PC-3 (cell line): ENCODE measurements at regions not wholly inside any gene's neighbourhood (a gene's known extent, or its start where the extent isn't known, plus 50 kb on each side); places are given as distances from the start of the nearest gene placed in this dataset.

Experiments
- ATAC-seq: fragments of 200-7000 bp; cut with Tn5 transposase; 2 replicates; pipeline ENCODE4 v1.9.1; 2020; ENCODE audit warnings: mild to moderate bottlenecking, moderate library complexity
- BruUV-seq: library from RNA; stranded (reverse); fragments of 400-500 nt; replicated peaks from 2 replicates; lab custom pipeline; 2021; lab: Mats Ljungman, UMichigan
- CTCF ChIA-PET: fragments of 300-600 bp; sonication (Branson Sonifier 250); formaldehyde crosslinking; loops from one replicate; lab custom pipeline; 2022; ENCODE audit warnings: antibody characterized with exemption; lab: Charles Lee
- POLR2A ChIA-PET: fragments of 300-600 bp; sonication (Branson Sonifier 250); formaldehyde crosslinking; loops from one replicate; lab custom pipeline; 2022; ENCODE audit warnings: antibody characterized with exemption; ENCODE audit not compliant: unreplicated experiment; lab: Charles Lee
- DNase-seq: peaks from one replicate; pipeline ENCODE4 v3.0.0-alpha.2; 2015
- H2AFZ ChIP-seq: fragments of 300-600 bp; sonication (generic); 2 replicates; pipeline ENCODE4 v1.6.0; 2016; ENCODE audit warnings: antibody characterized with exemption, low read length
- H3F3A ChIP-seq: fragments of 300-600 bp; sonication (generic); one replicate; pipeline ENCODE4 v1.6.0; 2017; ENCODE audit warnings: antibody characterized with exemption, low read length, control low read depth, mild to moderate bottlenecking; ENCODE audit not compliant: unreplicated experiment
- H3K27ac ChIP-seq: fragments of 300-600 bp; sonication (generic); 2 replicates; pipeline ENCODE4 v1.5.1; 2016; ENCODE audit warnings: mild to moderate bottlenecking, low read length
- H3K27me3 ChIP-seq: fragments of 300-600 bp; sonication (generic); 2 replicates; pipeline ENCODE4 v1.6.1; 2016; ENCODE audit warnings: low read length, mixed read lengths
- H3K36me3 ChIP-seq: fragments of 300-600 bp; sonication (generic); 2 replicates; pipeline ENCODE4 v1.6.1; 2016; ENCODE audit warnings: low read depth, mixed run types, low read length, mixed read lengths
- H3K4me1 ChIP-seq: fragments of 300-600 bp; sonication (generic); 2 replicates; pipeline ENCODE4 v1.5.1; 2016; ENCODE audit warnings: low read length; ENCODE audit not compliant: insufficient read depth
- H3K4me2 ChIP-seq: fragments of 300-600 bp; sonication (generic); 2 replicates; pipeline ENCODE4 v1.6.0; 2016; ENCODE audit warnings: low read length
- H3K4me3 ChIP-seq: fragments of 300-600 bp; sonication (generic); 2 replicates; pipeline ENCODE4 v1.5.1; 2016; ENCODE audit warnings: mild to moderate bottlenecking, low read length, mixed read lengths
- H3K79me2 ChIP-seq: fragments of 300-600 bp; sonication (generic); 2 replicates; pipeline ENCODE4 v1.6.1; 2017; ENCODE audit warnings: low read length, mixed read lengths
- H3K9ac ChIP-seq: fragments of 300-600 bp; sonication (generic); 2 replicates; pipeline ENCODE4 v1.6.0; 2016; ENCODE audit warnings: mild to moderate bottlenecking, low read length
- H3K9me2 ChIP-seq: fragments of 300-600 bp; sonication (generic); replicated peaks from 2 replicates; pipeline ENCODE4 v1.6.1; 2016; ENCODE audit warnings: mixed run types, low read length, mixed read lengths
- H3K9me3 ChIP-seq: fragments of 300-600 bp; sonication (generic); 2 replicates; pipeline ENCODE4 v1.6.1; 2016; ENCODE audit warnings: low read length, mixed read lengths
- H4K20me1 ChIP-seq: fragments of 300-600 bp; sonication (generic); 2 replicates; pipeline ENCODE4 v1.6.1; 2016; ENCODE audit warnings: low read length, mixed read lengths
- CTCF ChIP-seq: fragments of 300-600 bp; sonication (generic); conservative IDR thresholded peaks from 2 replicates; pipeline ENCODE4 v1.5.1; 2017; ENCODE audit warnings: antibody characterized with exemption, low read depth, mild to moderate bottlenecking, low read length
- EZH2 ChIP-seq: fragments of 300-600 bp; sonication (generic); IDR thresholded peaks from one replicate; pipeline ENCODE4 v1.6.1; 2017; ENCODE audit warnings: antibody characterized with exemption, mild to moderate bottlenecking, low read length; ENCODE audit not compliant: unreplicated experiment
- EZH2phosphoT487 ChIP-seq: fragments of 300-600 bp; sonication (generic); IDR thresholded peaks from 2 replicates; pipeline ENCODE4 v1.6.1; 2018; ENCODE audit warnings: mild to moderate bottlenecking, antibody characterized with exemption, low read length, borderline replicate concordance
- intact Hi-C: fragments of 100-400 bp; cut with micrococcal nuclease; formaldehyde crosslinking; loops from 2 replicates; pipeline ENCODE4 v1.9.0; 2023

- intact Hi-C loops, result no loop called here
- POLR2A ChIA-PET, result no interaction called here
- Histone ChIP-seq H3F3A (no peaks in the 10 kb centered on the region), H3K4me2 (no peak overlapping the region), H3K79me2 (no peaks in the 10 kb centered on the region), H3K27ac (no peak overlapping the region), H3K4me1 (no peaks in the 10 kb centered on the region), H3K36me3 (no peaks in the 10 kb centered on the region), H3K9me3 (no peaks in the 10 kb centered on the region), H3K9ac (no peak overlapping the region), H3K9me2 (no peaks in the 10 kb centered on the region; the same call in 1 of the 2 replicates), H3K4me3 (no peak overlapping the region), H2AFZ (no peak overlapping the region), H4K20me1 (no peaks in the 10 kb centered on the region), H3K27me3 (no peaks in the 10 kb centered on the region)
- CTCF ChIA-PET, result interaction anchor here (0.5 kb wide), 1 partner anchor 140 kb away, joined by 4 read pairs; no protein-coding TSS in a partner anchor
- DNase-seq (no peak), ATAC-seq (no peak)
- TF ChIP-seq EZH2phosphoT487 (no peak), CTCF (no peak), EZH2 (no peak)
- no TSS peak for BruUV-seq
Observed at GRCh38 chr5:19143935-19144334, 844.1 kb downstream of the CDH18 start.

- Histone ChIP-seq H3K36me3 (no peaks in the 10 kb centered on the region), H3K9ac (no peak overlapping the region), H4K20me1 (no peaks in the 10 kb centered on the region), H3K9me3 (no peaks in the 10 kb centered on the region), H3K79me2 (no peaks in the 10 kb centered on the region), H3K9me2 (no peaks in the 10 kb centered on the region), H3F3A (no peaks in the 10 kb centered on the region), H3K4me2 (no peak overlapping the region), H3K4me1 (no peaks in the 10 kb centered on the region), H2AFZ (no peak overlapping the region), H3K4me3 (no peak overlapping the region), H3K27me3 (no peaks in the 10 kb centered on the region), H3K27ac (no peak overlapping the region)
- BruUV-seq, result no TSS peak
- no peak for ATAC-seq
- TF ChIP-seq CTCF (no peak), EZH2phosphoT487 (no peak), EZH2 (no peak)
- CTCF ChIA-PET, result no interaction called here
- DNase-seq, result no peak
- POLR2A ChIA-PET, result no interaction called here
- intact Hi-C loops, result no loop called here
Observed at GRCh38 chr5:19169426-19169825, 818.6 kb downstream of the CDH18 start.

- H3K9me2 ChIP-seq, result no peaks in the 10 kb centered on the region
- H3K27me3 ChIP-seq, result no peaks in the 10 kb centered on the region
- CTCF ChIA-PET, result no interaction called here
- intact Hi-C loops, result no loop called here
- POLR2A ChIA-PET, result no interaction called here
- H3K9ac ChIP-seq, result no peak overlapping the region
- ATAC-seq, result no peak
- no peaks in the 10 kb centered on the region for H3F3A ChIP-seq
- no peaks in the 10 kb centered on the region for H3K79me2 ChIP-seq
- no peak for TF ChIP-seq EZH2phosphoT487
- no peak for TF ChIP-seq CTCF
- TF ChIP-seq EZH2, result no peak
- H3K9me3 ChIP-seq, result no peaks in the 10 kb centered on the region
- no peaks in the 10 kb centered on the region for H4K20me1 ChIP-seq
- DNase-seq, result no peak
- no peaks in the 10 kb centered on the region for H3K4me1 ChIP-seq
- no peaks in the 10 kb centered on the region for H3K36me3 ChIP-seq
- H3K4me3 ChIP-seq, result no peak overlapping the region
- H3K4me2 ChIP-seq, result no peak overlapping the region
- no peak overlapping the region for H2AFZ ChIP-seq
- H3K27ac ChIP-seq, result no peak overlapping the region
- BruUV-seq, result no TSS peak
Observed at GRCh38 chr5:19172926-19173470, 815.0 kb downstream of the CDH18 start.
